NB4 (cell line): ENCODE measurements at regions not wholly inside any gene's neighbourhood (a gene's known extent, or its start where the extent isn't known, plus 50 kb on each side); places are given as distances from the start of the nearest gene placed in this dataset.

Experiments
- DNase-seq: peaks from one replicate; pipeline ENCODE4 v3.0.0; 2010; ENCODE audit warnings: low read depth
- H3K4me3 ChIP-seq: one replicate; pipeline ENCODE4 v1.5.1; 2011; ENCODE audit warnings: mild to moderate bottlenecking, low read depth, low read length, moderate library complexity
- CTCF ChIP-seq: IDR thresholded peaks from one replicate; pipeline ENCODE4 v1.5.1; 2012; ENCODE audit warnings: low read depth, low read length
- MAX ChIP-seq: IDR thresholded peaks from 2 replicates; pipeline ENCODE4 v1.6.1; 2011; ENCODE audit warnings: low read depth, low read length
- MYC ChIP-seq: IDR thresholded peaks from 2 replicates; pipeline ENCODE4 v1.6.1; 2011; ENCODE audit warnings: low read depth, low read length
- POLR2A ChIP-seq: IDR thresholded peaks from 2 replicates; pipeline ENCODE4 v1.6.1; 2011; ENCODE audit warnings: mild to moderate bottlenecking; ENCODE audit not compliant: insufficient read length; ENCODE audit errors: extremely low read depth

- no peak for TF ChIP-seq MYC
- TF ChIP-seq MAX, result no peak
- TF ChIP-seq POLR2A, result no peak
- TF ChIP-seq CTCF, result no peak
- DNase-seq, result no peak
- H3K4me3 ChIP-seq, result no peak overlapping the region
These were observed 358.9 kb downstream of the HRH4 start for GRCh38 chr18:24819141-24819890.

- TF ChIP-seq POLR2A (no peak), MAX (no peak), MYC (no peak), CTCF (no peak)
- DNase-seq, result no peak
These were observed 365.0 kb downstream of the HRH4 start for GRCh38 chr18:24825397-24825796.

GRCh38 chr18:24826605-24827004 lies 366.2 kb downstream of the HRH4 start:
- no peak overlapping the region for H3K4me3 ChIP-seq
- TF ChIP-seq CTCF, result no peak
- no peak for TF ChIP-seq MYC
- TF ChIP-seq MAX, result no peak
- no peak for TF ChIP-seq POLR2A
- DNase-seq, result no peak

More at GRCh38 chr18:24825397-24825796, 365.0 kb downstream of the HRH4 start:
- H3K4me3 ChIP-seq, result no peak overlapping the region

- TF ChIP-seq CTCF (no peak), MAX (no peak)
- H3K4me3 ChIP-seq, result no peak overlapping the region
- DNase-seq, result no peak
These were observed 367.1 kb downstream of the HRH4 start for GRCh38 chr18:24827501-24827900.

- DNase-seq, result no peak
- no peak for TF ChIP-seq MYC
- no peak for TF ChIP-seq CTCF
- no peak for TF ChIP-seq MAX
- no peak overlapping the region for H3K4me3 ChIP-seq
These were observed 370.6 kb downstream of the HRH4 start for GRCh38 chr18:24831081-24831480.
